Jurkat, Clone E6-1 (cell line): ENCODE measurements at regions not wholly inside any gene's neighbourhood (a gene's known extent, or its start where the extent isn't known, plus 50 kb on each side); places are given as distances from the start of the nearest gene placed in this dataset.

ENCODE experiments used
- DNase-seq: peaks from one replicate; pipeline ENCODE4 v3.0.0-alpha.2; 2011; ENCODE audit warnings: low read depth, low spot score
- H3K4me3 ChIP-seq: 2 replicates; pipeline ENCODE4 v1.5.1; 2011; ENCODE audit warnings: mild to moderate bottlenecking, low read length, control low read depth, moderate library complexity

GRCh38 chr7:84317536-84317935, 122.9 kb upstream of the SEMA3A start:
- H3K4me3 ChIP-seq: no peak overlapping the region
- no peak for DNase-seq

DNA sequence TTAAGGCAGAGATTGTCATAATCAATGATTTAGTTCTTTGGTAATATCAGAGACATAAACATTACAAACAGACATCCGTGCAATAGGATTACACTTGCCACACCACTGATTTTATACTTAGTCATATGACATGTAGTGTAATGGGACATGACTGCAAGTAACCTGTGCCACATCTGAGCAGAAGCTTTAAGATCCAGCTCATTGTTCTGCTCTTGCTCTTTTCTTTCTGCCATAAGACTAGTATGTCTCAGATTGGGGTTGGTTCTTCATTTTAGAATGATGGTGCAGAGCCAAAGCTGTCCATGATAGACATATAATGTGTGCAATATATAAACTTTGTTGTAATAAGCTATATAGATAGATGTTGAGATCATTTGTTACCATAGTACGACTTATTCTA, 119.7 kb upstream of the SEMA3A start:
- no peak for DNase-seq
- no peak overlapping the region for H3K4me3 ChIP-seq

DNA sequence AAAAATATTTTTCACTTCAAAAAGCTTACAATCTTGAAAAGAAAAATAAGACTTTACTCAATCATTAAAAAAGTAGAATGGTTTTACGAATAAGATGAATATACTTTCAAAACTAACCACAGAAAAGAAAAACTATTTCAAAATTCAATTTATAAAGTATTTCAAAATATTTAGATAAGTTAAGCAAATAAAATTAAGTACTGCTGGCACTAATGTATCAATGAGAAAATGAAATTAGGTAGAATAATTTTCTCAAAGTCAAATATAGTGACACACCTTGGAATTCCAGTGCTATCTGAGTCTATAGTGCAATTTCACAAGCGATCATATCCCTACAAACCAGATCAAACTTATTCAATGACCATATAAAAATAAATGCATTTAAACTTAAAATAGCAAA, 109.8 kb upstream of the SEMA3A start:
- DNase-seq: no peak
- H3K4me3 ChIP-seq: no peak overlapping the region

DNA sequence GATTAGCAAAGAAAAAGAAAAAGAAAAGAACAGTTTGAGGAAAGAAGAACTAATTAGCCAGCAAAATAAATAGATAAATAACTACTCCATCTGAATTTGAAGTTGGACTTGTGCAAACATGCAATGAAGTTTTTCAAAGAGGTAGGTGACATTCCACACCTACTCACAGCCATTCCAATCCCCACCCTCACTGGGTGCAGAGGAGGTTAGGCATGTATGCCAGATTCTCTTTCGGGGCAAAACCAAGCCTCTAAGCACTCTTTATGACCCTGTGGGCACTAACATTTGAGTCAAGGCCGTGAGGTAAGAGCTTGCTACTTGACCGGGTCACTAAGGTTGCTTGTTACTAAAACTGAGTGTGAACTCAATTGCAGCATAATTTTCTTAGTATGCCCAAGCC, 108.4 kb upstream of the SEMA3A start:
- no peak for DNase-seq
- no peak overlapping the region for H3K4me3 ChIP-seq

- DNase-seq: no peak
- no peak overlapping the region for H3K4me3 ChIP-seq
Measured at GRCh38 chr7:84297616-84298015, 103.0 kb upstream of the SEMA3A start.

GRCh38 chr7:84294847-84295455, 100.4 kb upstream of the SEMA3A start:
- no peak overlapping the region for H3K4me3 ChIP-seq
- no peak for DNase-seq

DNA sequence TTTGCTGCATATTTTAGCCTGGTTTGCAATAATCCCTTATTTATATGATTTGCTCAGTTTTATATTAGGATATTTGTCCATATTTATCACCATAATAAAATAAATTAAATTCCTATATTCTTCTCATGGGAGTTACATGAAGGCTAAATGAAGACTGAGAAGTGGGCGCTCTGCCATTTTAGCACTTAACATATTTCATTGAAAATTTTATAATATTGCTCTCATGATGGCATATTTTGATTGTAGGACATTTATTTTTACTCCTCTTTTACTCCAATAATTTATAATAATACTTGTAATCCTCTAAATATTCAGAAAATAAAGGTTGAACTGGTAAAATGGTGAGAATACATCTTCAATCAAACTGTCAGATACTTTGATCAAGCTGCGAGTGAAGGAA, 99.8 kb upstream of the SEMA3A start:
- DNase-seq: no peak
- H3K4me3 ChIP-seq: no peak overlapping the region

GRCh38 chr7:84291756-84292155, 97.2 kb upstream of the SEMA3A start:
- H3K4me3 ChIP-seq: no peak overlapping the region
- no peak for DNase-seq

- no peak for DNase-seq
- no peak overlapping the region for H3K4me3 ChIP-seq
Measured at GRCh38 chr7:84283798-84284197, 89.2 kb upstream of the SEMA3A start.

- DNase-seq: no peak
Measured at GRCh38 chr7:84281518-84281917, 86.9 kb upstream of the SEMA3A start.

DNA sequence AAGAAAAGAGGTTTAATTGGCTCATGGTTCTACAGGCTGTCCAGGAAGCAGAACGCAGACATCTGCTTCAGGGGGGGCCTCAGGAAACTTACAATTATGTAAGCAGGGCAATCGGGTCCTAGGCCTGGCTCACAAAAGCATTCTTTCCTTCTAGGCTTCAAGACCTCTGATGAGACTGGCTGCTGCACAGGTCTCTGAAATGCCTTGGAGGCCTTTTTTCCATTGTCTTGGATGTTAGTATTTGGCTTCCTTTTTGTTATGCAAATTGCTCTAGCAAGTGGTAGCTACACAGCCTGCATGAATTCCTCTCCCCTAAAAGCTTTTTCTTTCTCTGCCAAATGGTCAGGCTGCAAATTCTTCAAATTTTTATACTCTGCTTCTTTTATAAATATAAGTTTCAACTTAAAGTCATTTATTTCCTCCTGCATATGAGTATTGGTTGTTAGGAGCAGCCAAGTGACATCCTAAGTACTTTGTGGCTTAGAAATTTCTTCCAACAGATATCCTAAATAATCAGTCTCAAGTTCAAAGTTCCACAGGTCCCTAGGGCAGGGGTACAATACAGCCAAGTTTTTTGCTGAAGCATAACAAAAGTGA, 83.1 kb upstream of the SEMA3A start:
- DNase-seq: no peak
- H3K4me3 ChIP-seq: no peak overlapping the region

More at GRCh38 chr7:84281518-84281917, 86.9 kb upstream of the SEMA3A start:
- no peak overlapping the region for H3K4me3 ChIP-seq

DNA sequence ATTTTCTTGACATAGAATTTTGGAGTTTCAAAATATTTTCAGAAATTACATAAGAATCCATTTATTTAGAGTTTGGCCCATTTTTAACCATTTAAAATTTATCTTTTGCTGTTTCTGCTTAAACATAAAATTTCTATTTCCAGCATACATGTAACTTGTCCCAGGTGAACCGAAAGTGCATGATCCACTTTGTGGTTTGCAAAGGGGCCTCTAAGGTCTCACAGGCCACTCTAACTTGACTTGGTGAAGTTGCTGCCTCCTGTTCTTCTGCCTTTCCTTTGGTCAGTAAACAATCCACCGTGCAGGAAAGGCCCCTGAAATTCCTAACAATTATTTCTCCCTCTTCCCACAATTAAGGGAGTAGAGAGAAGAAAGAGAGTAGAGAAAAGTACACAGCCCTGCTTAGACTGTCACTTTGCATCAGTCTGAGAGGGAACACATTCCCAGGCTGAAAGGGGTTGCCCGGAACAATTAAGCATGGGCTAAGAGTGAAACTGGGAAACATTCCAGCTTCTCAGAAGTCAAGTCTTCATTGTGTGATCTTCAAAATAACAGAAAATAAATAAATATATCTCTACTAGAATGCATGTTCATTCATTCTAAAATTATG, 79.5 kb upstream of the SEMA3A start:
- DNase-seq: no peak
- no peak overlapping the region for H3K4me3 ChIP-seq

GRCh38 chr7:84271543-84271942, 77.0 kb upstream of the SEMA3A start:
- DNase-seq: no peak
- H3K4me3 ChIP-seq: no peak overlapping the region

- DNase-seq: no peak
- H3K4me3 ChIP-seq: no peak overlapping the region
Measured at GRCh38 chr7:84264396-84264795, 69.8 kb upstream of the SEMA3A start.

DNA sequence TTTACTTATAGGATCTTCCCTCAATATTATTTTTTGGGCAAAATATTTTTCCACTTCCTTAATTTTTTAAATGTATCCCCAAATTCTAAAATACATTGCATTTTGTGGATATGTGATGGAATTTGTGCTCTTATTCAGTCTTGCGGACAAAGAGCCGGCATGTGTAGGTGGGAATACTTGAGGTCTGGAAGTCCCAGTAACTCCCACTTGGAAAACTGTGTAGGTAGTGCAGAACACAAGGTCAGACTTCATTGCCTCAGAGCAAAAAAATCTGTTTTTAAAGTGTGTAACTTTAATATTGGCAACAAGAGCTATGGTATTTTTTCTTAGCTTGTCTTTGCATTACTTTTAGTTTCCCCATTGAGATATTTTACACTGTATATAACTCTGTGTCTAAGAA, 68.5 kb upstream of the SEMA3A start:
- no peak for DNase-seq
- H3K4me3 ChIP-seq: no peak overlapping the region

DNA sequence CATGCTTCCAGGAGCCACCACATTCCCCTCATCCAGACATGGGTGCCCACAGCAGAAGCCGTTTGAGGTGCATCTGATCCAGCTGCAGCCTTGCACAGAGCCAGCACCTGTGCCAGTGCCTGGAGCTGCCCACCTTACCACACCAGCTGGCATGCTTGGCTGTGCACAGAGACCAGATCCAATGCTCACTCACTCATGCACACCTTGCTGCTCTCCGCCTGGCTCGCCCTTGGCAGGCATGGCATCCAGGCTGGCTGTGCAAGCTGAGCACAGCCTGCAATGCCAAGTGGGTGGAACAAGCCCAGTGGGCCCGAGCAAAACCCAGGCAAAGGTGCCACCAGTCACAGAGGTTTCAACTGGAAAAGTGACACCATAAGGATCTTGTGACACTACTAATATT, 66.9 kb upstream of the SEMA3A start:
- DNase-seq: no peak
- H3K4me3 ChIP-seq: no peak overlapping the region

GRCh38 chr7:84258628-84259027, 64.0 kb upstream of the SEMA3A start:
- DNase-seq: no peak
- H3K4me3 ChIP-seq: no peak overlapping the region

- no peak overlapping the region for H3K4me3 ChIP-seq
- no peak for DNase-seq
Measured at GRCh38 chr7:84256571-84256971, 62.0 kb upstream of the SEMA3A start.

DNA sequence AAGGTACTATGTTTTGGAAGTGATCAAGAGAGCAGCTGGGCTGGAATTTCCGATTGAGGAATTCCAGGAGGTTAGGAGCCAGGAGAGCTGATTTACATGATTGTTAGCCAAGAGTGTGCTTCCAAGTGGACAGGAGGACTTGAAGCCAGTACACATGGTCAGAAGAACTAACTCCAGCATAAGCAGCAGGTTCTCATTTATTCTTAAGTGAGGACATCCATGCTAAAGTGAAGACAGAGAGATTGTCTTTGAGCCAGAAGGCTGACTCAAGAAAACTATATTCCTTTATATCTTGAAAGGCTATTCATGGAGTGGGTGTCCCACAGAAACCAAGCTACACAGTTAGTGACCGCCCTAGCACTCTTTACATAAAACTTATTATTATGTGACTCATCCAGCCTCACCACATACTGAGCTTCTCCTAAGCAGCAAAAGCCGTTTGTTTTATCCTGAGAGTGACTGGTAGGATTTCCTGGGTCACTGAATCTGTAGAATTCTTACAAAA, 56.7 kb upstream of the SEMA3A start:
- no peak for DNase-seq
- H3K4me3 ChIP-seq: no peak overlapping the region

DNA sequence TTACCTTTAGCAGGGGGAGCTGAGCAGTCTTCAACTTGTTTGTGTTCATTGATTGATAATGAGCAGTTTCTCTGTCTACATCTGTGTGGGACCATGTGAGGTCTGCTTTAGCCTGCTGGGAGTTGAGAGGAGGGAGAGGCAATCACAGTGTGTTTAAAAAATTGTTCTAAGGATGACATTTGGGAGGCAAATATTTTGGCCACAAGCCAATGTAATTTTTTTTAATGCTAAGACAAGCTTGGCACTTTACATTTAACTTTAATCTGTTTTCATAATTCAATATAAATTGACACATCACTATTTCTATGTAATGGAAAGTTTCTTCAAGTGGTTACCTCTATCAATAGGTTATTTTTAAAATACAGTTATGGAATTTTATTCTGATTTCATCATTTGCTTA, 55.9 kb upstream of the SEMA3A start:
- DNase-seq: no peak

GRCh38 chr7:84249656-84250055, 55.1 kb upstream of the SEMA3A start:
- no peak for DNase-seq
- H3K4me3 ChIP-seq: no peak overlapping the region

More for the DNA sequence above, 55.9 kb upstream of the SEMA3A start:
- H3K4me3 ChIP-seq: no peak overlapping the region
